ENCODE measurements at regions not wholly inside any gene's neighbourhood (a gene's known extent, or its start where the extent isn't known, plus 50 kb on each side); places are given as distances from the start of the nearest gene placed in this dataset.

DNA sequence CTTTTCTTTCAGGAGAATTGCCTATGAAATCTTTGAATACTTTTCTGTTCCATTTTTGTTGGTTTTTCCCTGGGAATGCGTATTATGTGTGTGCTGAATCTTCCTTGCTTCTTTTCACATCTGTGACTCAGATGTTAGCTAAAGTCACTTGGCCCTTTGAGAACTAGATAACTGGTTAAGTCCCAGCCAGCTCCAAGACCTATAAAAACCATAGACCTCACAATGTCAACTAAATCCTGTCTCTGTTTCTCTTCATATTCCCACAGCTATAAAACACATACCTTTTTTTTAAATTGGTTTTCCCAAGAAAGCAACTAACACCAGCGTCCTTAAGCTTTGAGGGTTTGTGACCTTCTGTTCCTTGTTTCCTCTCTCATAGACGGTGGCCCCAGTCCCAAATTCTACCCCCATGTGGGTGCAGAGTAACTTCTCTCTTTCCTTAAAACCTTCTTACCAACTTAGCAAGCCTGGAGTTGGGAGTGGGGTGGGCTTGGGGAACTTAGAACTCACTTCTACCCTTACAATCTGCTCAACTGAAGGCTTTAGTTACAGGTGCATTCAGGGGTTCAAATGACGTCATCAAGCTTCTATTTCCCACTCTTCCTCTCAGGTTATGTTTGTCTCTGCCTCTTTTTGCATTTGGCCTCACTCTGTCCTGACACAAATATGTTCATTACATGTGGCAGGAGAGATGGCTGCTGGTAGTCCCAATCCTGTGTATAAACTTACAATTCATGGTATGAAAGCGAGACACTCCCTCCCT is 58.1 kb upstream of the TGIF1 start:
- no peak overlapping the region for H2AFZ ChIP-seq (ENCODE audit: insufficient read depth, low read length, poor library complexity)

DNA sequence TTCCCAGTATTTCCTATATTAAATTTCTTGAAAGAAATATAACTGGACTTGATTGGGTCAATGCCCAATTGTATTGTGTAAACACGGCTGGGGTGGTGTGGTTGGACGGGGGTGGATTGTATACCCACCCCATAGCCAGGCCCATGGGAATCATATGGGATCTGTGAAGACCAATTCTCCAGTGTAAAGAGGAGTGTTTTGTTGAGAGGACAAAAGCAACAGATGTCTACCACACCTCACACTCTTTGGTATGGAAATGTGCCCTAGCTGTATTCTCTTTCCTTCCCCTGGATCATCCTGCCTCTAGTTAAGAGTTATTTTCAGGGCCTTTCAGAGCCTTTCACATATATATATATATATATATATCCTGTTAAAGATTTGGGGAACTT is 57.5 kb upstream of the TGIF1 start:
- H3K79me1 ChIP-seq (ENCODE audit: low read length) = peaks cover 7% of the 10 kb centered on the region
- no peak overlapping the region for H2BK12ac ChIP-seq (ENCODE audit: low read length)
- no CpG with 5 or more reads among the region's 2 CpGs for WGBS (ENCODE audit: extremely low coverage, insufficient coverage, insufficient read length)
- H3K9me3 ChIP-seq (ENCODE audit: insufficient read depth, low read depth, low read length) = peaks cover 3% of the 10 kb centered on the region
- H4K12ac ChIP-seq (ENCODE audit: low read depth, low read length) = no peak overlapping the region
- no peak overlapping the region for H3K14ac ChIP-seq (ENCODE audit: low read length)
- H3K4me3 ChIP-seq (ENCODE audit: low read depth, low read length) = no peak overlapping the region
- no peak overlapping the region for H3K18ac ChIP-seq (ENCODE audit: low read length)
- no peaks in the 10 kb centered on the region for H3K79me2 ChIP-seq (ENCODE audit: control insufficient read depth, insufficient read depth, low read length, poor library complexity)
- no peak overlapping the region for H3K23ac ChIP-seq (ENCODE audit: low read length)
- H2BK120ac ChIP-seq (ENCODE audit: insufficient read depth, low read length, poor library complexity) = no peak overlapping the region
- no peak overlapping the region for H4K91ac ChIP-seq (ENCODE audit: low read depth, low read length)
- H3K4me2 ChIP-seq (ENCODE audit: low read length) = no peak overlapping the region
- H3K9ac ChIP-seq (ENCODE audit: low read length) = no peak overlapping the region
- no peak overlapping the region for H4K8ac ChIP-seq (ENCODE audit: low read depth, low read length)
- H3K4ac ChIP-seq (ENCODE audit: low read depth, low read length) = no peak overlapping the region
- DNase-seq = no peak
- H2BK5ac ChIP-seq (ENCODE audit: low read depth, low read length, poor library complexity) = no peak overlapping the region
- H3K4me1 ChIP-seq (ENCODE audit: control insufficient read depth in 1 of 2, insufficient read depth in 2 of 2, low read length in 2 of 2) = peaks cover 2 to 7% of the 10 kb centered on the region in 2 experiments
- H2AFZ ChIP-seq (ENCODE audit: insufficient read depth, low read length, poor library complexity) = no peak overlapping the region
- H3K27ac ChIP-seq (ENCODE audit: low read depth, low read length) = no peak overlapping the region
- no peaks in the 10 kb centered on the region for H3K36me3 ChIP-seq (ENCODE audit: control insufficient read depth in 1 of 2, insufficient read depth in 2 of 2, low read length in 2 of 2)
- no peaks in the 10 kb centered on the region for H3K27me3 ChIP-seq (ENCODE audit: insufficient read depth, low read length)
- H2AK5ac ChIP-seq (ENCODE audit: low read length) = no peak overlapping the region

More for the DNA sequence above, 58.1 kb upstream of the TGIF1 start:
- H3K79me2 ChIP-seq (ENCODE audit: control insufficient read depth, insufficient read depth, low read length, poor library complexity) = no peaks in the 10 kb centered on the region
- H2BK120ac ChIP-seq (ENCODE audit: insufficient read depth, low read length, poor library complexity) = no peak overlapping the region
- no CpG with 5 or more reads among the region's 5 CpGs for WGBS (ENCODE audit: extremely low coverage, insufficient coverage, insufficient read length)
- H3K4me3 ChIP-seq (ENCODE audit: low read depth, low read length) = no peak overlapping the region
- H2BK12ac ChIP-seq (ENCODE audit: low read length) = no peak overlapping the region
- H3K4me2 ChIP-seq (ENCODE audit: low read length) = no peak overlapping the region
- H3K4me1 ChIP-seq (ENCODE audit: control insufficient read depth in 1 of 2, insufficient read depth in 2 of 2, low read length in 2 of 2) = peaks cover 1 to 2% of the 10 kb centered on the region in 2 experiments
- DNase-seq = peak in 1 of 2 donors; percentile 39
- H2BK5ac ChIP-seq (ENCODE audit: low read depth, low read length, poor library complexity) = no peak overlapping the region
- peaks cover 3% of the 10 kb centered on the region for H3K9me3 ChIP-seq (ENCODE audit: insufficient read depth, low read depth, low read length)
- H4K91ac ChIP-seq (ENCODE audit: low read depth, low read length) = no peak overlapping the region
- H3K9ac ChIP-seq (ENCODE audit: low read length) = no peak overlapping the region
- H3K36me3 ChIP-seq (ENCODE audit: control insufficient read depth in 1 of 2, insufficient read depth in 2 of 2, low read length in 2 of 2) = no peaks in the 10 kb centered on the region
- H3K79me1 ChIP-seq (ENCODE audit: low read length) = peaks cover 4% of the 10 kb centered on the region
- H3K4ac ChIP-seq (ENCODE audit: low read depth, low read length) = no peak overlapping the region
- no peak overlapping the region for H3K18ac ChIP-seq (ENCODE audit: low read length)
- H3K27me3 ChIP-seq (ENCODE audit: insufficient read depth, low read length) = no peaks in the 10 kb centered on the region
- no peak overlapping the region for H3K23ac ChIP-seq (ENCODE audit: low read length)
- no peak overlapping the region for H4K8ac ChIP-seq (ENCODE audit: low read depth, low read length)
- H3K14ac ChIP-seq (ENCODE audit: low read length) = no peak overlapping the region
- no peak overlapping the region for H2AK5ac ChIP-seq (ENCODE audit: low read length)
- H3K27ac ChIP-seq (ENCODE audit: low read depth, low read length) = no peak overlapping the region
- H4K12ac ChIP-seq (ENCODE audit: low read depth, low read length) = no peak overlapping the region

DNA sequence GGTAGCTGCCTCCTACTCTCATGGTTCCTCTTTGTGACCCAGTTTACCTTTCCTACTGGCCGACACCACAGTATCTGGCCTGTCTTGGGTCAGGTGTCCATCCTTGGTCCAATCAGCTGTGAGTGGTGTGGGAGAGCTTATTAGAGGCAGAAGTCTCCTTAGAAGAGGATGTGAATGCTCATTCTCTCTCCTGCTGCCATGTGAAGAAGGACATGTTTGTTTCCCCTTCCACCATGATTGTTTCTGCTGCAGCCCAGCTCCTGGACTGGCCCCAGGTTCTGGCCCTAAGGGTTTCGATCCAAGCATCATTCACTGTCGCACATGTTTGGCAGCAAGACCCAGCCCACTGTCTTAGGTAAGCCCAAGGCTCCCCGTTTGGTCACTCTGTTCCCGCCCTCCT is 55.3 kb upstream of the TGIF1 start:
- H3K79me2 ChIP-seq (ENCODE audit: control insufficient read depth, insufficient read depth, low read length, poor library complexity) = no peaks in the 10 kb centered on the region
- no peak overlapping the region for H4K12ac ChIP-seq (ENCODE audit: low read depth, low read length)
- no peak overlapping the region for H3K14ac ChIP-seq (ENCODE audit: low read length)
- peaks cover 3% of the 10 kb centered on the region for H3K9me3 ChIP-seq (ENCODE audit: insufficient read depth, low read depth, low read length)
- peaks cover 2 to 7% of the 10 kb centered on the region in 2 experiments for H3K4me1 ChIP-seq (ENCODE audit: control insufficient read depth in 1 of 2, insufficient read depth in 2 of 2, low read length in 2 of 2)
- no peak overlapping the region for H3K4me3 ChIP-seq (ENCODE audit: low read depth, low read length)
- DNase-seq = no peak
- H4K91ac ChIP-seq (ENCODE audit: low read depth, low read length) = no peak overlapping the region
- H3K9ac ChIP-seq (ENCODE audit: low read length) = no peak overlapping the region
- no peak overlapping the region for H2AK5ac ChIP-seq (ENCODE audit: low read length)
- no peaks in the 10 kb centered on the region for H3K27me3 ChIP-seq (ENCODE audit: insufficient read depth, low read length)
- H2BK120ac ChIP-seq (ENCODE audit: insufficient read depth, low read length, poor library complexity) = no peak overlapping the region
- H3K18ac ChIP-seq (ENCODE audit: low read length) = no peak overlapping the region
- H2AFZ ChIP-seq (ENCODE audit: insufficient read depth, low read length, poor library complexity) = no peak overlapping the region
- no CpG with 5 or more reads among the region's 5 CpGs for WGBS (ENCODE audit: extremely low coverage, insufficient coverage, insufficient read length)
- no peak overlapping the region for H4K8ac ChIP-seq (ENCODE audit: low read depth, low read length)
- H2BK5ac ChIP-seq (ENCODE audit: low read depth, low read length, poor library complexity) = no peak overlapping the region
- H2BK12ac ChIP-seq (ENCODE audit: low read length) = no peak overlapping the region
- no peak overlapping the region for H3K23ac ChIP-seq (ENCODE audit: low read length)
- no peak overlapping the region for H3K4ac ChIP-seq (ENCODE audit: low read depth, low read length)
- H3K36me3 ChIP-seq (ENCODE audit: control insufficient read depth in 1 of 2, insufficient read depth in 2 of 2, low read length in 2 of 2) = no peaks in the 10 kb centered on the region
- no peak overlapping the region for H3K27ac ChIP-seq (ENCODE audit: low read depth, low read length)
- H3K79me1 ChIP-seq (ENCODE audit: low read length) = peaks cover 7% of the 10 kb centered on the region
- no peak overlapping the region for H3K4me2 ChIP-seq (ENCODE audit: low read length)

DNA sequence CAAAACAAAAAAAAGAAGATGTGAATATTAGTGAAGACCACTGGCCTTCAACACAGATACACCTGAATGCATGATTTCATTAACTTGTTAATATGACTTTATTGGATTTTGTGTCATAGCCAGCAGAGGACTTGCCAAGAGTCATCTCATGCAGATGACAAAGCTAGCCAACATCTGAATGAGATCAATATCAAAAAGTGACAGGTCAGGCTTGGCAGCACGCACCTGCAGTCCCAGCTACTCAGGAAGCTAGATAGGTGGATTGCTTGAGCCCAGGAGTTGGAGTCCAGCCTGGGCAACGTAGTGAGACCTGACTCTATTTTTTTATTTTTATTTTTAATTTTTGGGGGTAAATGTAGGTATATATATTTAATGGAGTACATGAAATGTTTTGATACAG is 54.5 kb upstream of the TGIF1 start:
- H2AK5ac ChIP-seq (ENCODE audit: low read length) = no peak overlapping the region
- DNase-seq = no peak
- H3K4me1 ChIP-seq (ENCODE audit: control insufficient read depth in 1 of 2, insufficient read depth in 2 of 2, low read length in 2 of 2) = peaks cover 2 to 7% of the 10 kb centered on the region in 2 experiments
- no peak overlapping the region for H4K91ac ChIP-seq (ENCODE audit: low read depth, low read length)
- H3K4me2 ChIP-seq (ENCODE audit: low read length) = no peak overlapping the region
- H3K27ac ChIP-seq (ENCODE audit: low read depth, low read length) = no peak overlapping the region
- no peak overlapping the region for H3K9ac ChIP-seq (ENCODE audit: low read length)
- no peak overlapping the region for H4K8ac ChIP-seq (ENCODE audit: low read depth, low read length)
- no peak overlapping the region for H2BK120ac ChIP-seq (ENCODE audit: insufficient read depth, low read length, poor library complexity)
- H3K27me3 ChIP-seq (ENCODE audit: insufficient read depth, low read length) = no peaks in the 10 kb centered on the region
- no peak overlapping the region for H2BK5ac ChIP-seq (ENCODE audit: low read depth, low read length, poor library complexity)
- no peaks in the 10 kb centered on the region for H3K36me3 ChIP-seq (ENCODE audit: control insufficient read depth in 1 of 2, insufficient read depth in 2 of 2, low read length in 2 of 2)
- no peaks in the 10 kb centered on the region for H3K79me2 ChIP-seq (ENCODE audit: control insufficient read depth, insufficient read depth, low read length, poor library complexity)
- H4K12ac ChIP-seq (ENCODE audit: low read depth, low read length) = no peak overlapping the region
- no peak overlapping the region for H3K18ac ChIP-seq (ENCODE audit: low read length)
- H3K23ac ChIP-seq (ENCODE audit: low read length) = no peak overlapping the region
- peaks cover under 1% of the 10 kb centered on the region for H3K9me3 ChIP-seq (ENCODE audit: insufficient read depth, low read depth, low read length)
- no peak overlapping the region for H3K4ac ChIP-seq (ENCODE audit: low read depth, low read length)
- H3K79me1 ChIP-seq (ENCODE audit: low read length) = peaks cover 7% of the 10 kb centered on the region
- no peak overlapping the region for H3K4me3 ChIP-seq (ENCODE audit: low read depth, low read length)
- H2AFZ ChIP-seq (ENCODE audit: insufficient read depth, low read length, poor library complexity) = no peak overlapping the region
- WGBS (ENCODE audit: extremely low coverage, insufficient coverage, insufficient read length) = no CpG with 5 or more reads among the region's 2 CpGs
- H3K14ac ChIP-seq (ENCODE audit: low read length) = no peak overlapping the region
- H2BK12ac ChIP-seq (ENCODE audit: low read length) = no peak overlapping the region
